MM.1S (cell line): ENCODE measurements at regions not wholly inside any gene's neighbourhood (a gene's known extent, or its start where the extent isn't known, plus 50 kb on each side); places are given as distances from the start of the nearest gene placed in this dataset.

ENCODE experiments used
- DNase-seq: peaks from one replicate; pipeline ENCODE4 v3.0.0-alpha.2; 2015
- H2AFZ ChIP-seq: fragments of 300-600 bp; sonication (generic); 2 replicates; pipeline ENCODE4 v1.6.0; 2016; ENCODE audit warnings: antibody characterized with exemption, low read length
- H3F3A ChIP-seq: fragments of 300-600 bp; sonication (generic); 2 replicates; pipeline ENCODE4 v1.6.1; 2016; ENCODE audit warnings: mild to moderate bottlenecking, antibody characterized with exemption, low read length, moderate library complexity, mixed read lengths; ENCODE audit not compliant: insufficient read depth
- H3K27ac ChIP-seq: fragments of 300-600 bp; sonication (generic); 2 replicates; pipeline ENCODE4 v1.5.1; 2016; ENCODE audit warnings: mild to moderate bottlenecking, low read length
- H3K27me3 ChIP-seq: fragments of 300-600 bp; sonication (generic); replicated peaks from 2 replicates; pipeline ENCODE4 v1.6.0; 2016; ENCODE audit warnings: low read length; ENCODE audit not compliant: insufficient read depth
- H3K36me3 ChIP-seq: fragments of 300-600 bp; sonication (generic); replicated peaks from 2 replicates; pipeline ENCODE4 v1.6.1; 2016; ENCODE audit warnings: mild to moderate bottlenecking, low read length, mixed read lengths; ENCODE audit not compliant: insufficient read depth
- H3K4me1 ChIP-seq: fragments of 300-600 bp; sonication (generic); 2 replicates; pipeline ENCODE4 v1.6.1; 2016; ENCODE audit warnings: low read length, mixed read lengths
- H3K4me2 ChIP-seq: fragments of 300-600 bp; sonication (generic); 2 replicates; pipeline ENCODE4 v1.6.0; 2016; ENCODE audit warnings: low read depth, low read length
- H3K4me3 ChIP-seq: fragments of 300-600 bp; sonication (generic); 2 replicates; pipeline ENCODE4 v1.5.1; 2016; ENCODE audit warnings: low read length, mixed read lengths
- H3K79me2 ChIP-seq: fragments of 300-600 bp; sonication (generic); 2 replicates; pipeline ENCODE4 v1.6.1; 2016; ENCODE audit warnings: mixed run types, low read length, mixed read lengths
- H3K9ac ChIP-seq: fragments of 300-600 bp; sonication (generic); 2 replicates; pipeline ENCODE4 v1.6.1; 2016; ENCODE audit warnings: low read length, mixed read lengths
- H3K9me2 ChIP-seq: fragments of 300-600 bp; sonication (generic); replicated peaks from 2 replicates; pipeline ENCODE4 v1.6.1; 2016; ENCODE audit warnings: mild to moderate bottlenecking, low read length, mixed read lengths; ENCODE audit not compliant: insufficient read depth
- H3K9me3 ChIP-seq: fragments of 300-600 bp; sonication (generic); replicated peaks from 2 replicates; pipeline ENCODE4 v1.6.1; 2016; ENCODE audit warnings: mild to moderate bottlenecking, low read length, mixed read lengths; ENCODE audit not compliant: insufficient read depth
- H4K20me1 ChIP-seq: fragments of 300-600 bp; sonication (generic); 2 replicates; pipeline ENCODE4 v1.6.1; 2016; ENCODE audit warnings: mild to moderate bottlenecking, low read length, moderate library complexity, mixed read lengths; ENCODE audit not compliant: insufficient read depth
- EZH2 ChIP-seq: fragments of 300-600 bp; sonication (generic); optimal IDR thresholded peaks from 2 replicates; pipeline ENCODE3; 2017; ENCODE audit warnings: low read depth, mild to moderate bottlenecking, antibody characterized with exemption, low read length, mixed read lengths
- EZH2phosphoT487 ChIP-seq: fragments of 300-600 bp; sonication (generic); IDR thresholded peaks from 2 replicates; pipeline ENCODE4 v1.6.1; 2018; ENCODE audit warnings: antibody characterized with exemption, low read length
- TF ChIP-seq, protein P1 (sequence below): fragments of 300-600 bp; sonication (generic); IDR thresholded peaks from 2 replicates; pipeline ENCODE4 v1.5.1; 2016; ENCODE audit warnings: antibody characterized with exemption, low read length, mixed read lengths

DNA sequence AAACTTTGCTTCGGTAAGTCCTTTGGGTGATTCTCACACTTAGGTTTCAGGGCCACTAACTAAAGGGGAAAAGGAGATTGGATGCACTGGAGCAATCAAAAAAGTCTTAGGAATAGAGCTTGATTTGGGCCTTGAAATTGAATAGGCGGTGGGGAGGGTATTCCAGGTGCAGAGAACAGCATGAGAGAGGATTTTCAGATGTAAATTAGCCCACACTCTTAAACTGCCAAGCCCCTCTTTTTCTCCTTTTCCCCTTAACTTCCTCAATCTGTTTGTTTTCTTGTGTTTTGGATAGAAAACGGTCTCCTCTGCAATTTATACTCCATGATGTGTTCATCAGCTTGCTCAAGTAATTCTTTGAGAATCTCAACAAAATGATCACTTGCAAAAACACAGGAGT, 62.1 kb upstream of the RIPOR2 start:
- Histone ChIP-seq H3K27ac (no peak overlapping the region), H3F3A (no peaks in the 10 kb centered on the region), H2AFZ (no peak overlapping the region), H4K20me1 (no peaks in the 10 kb centered on the region), H3K79me2 (no peaks in the 10 kb centered on the region), H3K9ac (no peak overlapping the region), H3K9me2 (no peaks in the 10 kb centered on the region), H3K9me3 (no peaks in the 10 kb centered on the region), H3K4me1 (no peaks in the 10 kb centered on the region), H3K36me3 (no peaks in the 10 kb centered on the region), H3K27me3 (no peaks in the 10 kb centered on the region), H3K4me3 (no peak overlapping the region), H3K4me2 (no peak overlapping the region)
- TF ChIP-seq, protein P1, sequence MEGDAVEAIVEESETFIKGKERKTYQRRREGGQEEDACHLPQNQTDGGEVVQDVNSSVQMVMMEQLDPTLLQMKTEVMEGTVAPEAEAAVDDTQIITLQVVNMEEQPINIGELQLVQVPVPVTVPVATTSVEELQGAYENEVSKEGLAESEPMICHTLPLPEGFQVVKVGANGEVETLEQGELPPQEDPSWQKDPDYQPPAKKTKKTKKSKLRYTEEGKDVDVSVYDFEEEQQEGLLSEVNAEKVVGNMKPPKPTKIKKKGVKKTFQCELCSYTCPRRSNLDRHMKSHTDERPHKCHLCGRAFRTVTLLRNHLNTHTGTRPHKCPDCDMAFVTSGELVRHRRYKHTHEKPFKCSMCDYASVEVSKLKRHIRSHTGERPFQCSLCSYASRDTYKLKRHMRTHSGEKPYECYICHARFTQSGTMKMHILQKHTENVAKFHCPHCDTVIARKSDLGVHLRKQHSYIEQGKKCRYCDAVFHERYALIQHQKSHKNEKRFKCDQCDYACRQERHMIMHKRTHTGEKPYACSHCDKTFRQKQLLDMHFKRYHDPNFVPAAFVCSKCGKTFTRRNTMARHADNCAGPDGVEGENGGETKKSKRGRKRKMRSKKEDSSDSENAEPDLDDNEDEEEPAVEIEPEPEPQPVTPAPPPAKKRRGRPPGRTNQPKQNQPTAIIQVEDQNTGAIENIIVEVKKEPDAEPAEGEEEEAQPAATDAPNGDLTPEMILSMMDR, result no peak
- no peak for DNase-seq

DNA sequence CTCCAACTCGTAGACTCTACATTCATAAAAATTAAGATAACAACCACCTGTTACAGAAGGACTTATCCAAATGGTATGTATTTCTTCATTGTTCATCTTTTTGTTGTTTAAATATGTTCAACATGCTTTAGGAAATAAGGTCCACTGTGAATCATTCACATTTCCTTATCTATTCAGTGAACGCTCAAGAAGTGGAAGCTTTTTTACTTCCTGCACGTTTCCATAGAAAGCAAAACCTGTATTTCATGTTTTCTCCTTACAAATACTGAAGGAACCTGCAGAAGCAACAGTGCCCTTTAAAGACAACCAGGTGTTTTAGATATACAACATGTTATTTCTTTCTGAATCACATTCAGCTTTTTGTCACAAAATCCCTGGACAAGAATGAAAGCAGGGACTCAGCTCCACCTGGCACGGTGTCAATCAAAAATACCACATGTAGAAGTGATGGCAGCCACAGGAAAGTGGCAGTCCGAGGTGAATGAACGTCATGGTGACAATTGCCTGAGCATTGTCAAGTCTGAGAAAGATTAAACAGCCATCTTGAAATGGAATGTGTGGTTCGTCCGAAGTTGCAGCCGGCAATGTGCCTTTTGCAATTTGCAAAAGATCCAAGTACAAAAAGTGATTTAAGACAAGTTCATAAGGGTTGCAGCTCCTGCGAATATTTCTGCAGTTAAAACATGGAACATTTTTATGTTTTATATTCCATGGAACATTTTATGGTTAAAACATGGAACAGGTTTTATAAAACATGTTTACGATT, 66.7 kb upstream of the RIPOR2 start:
- Histone ChIP-seq H3K4me1 (peaks cover 12% of the 10 kb centered on the region), H3K9ac (no peak overlapping the region), H3K4me2 (no peak overlapping the region), H3K4me3 (no peak overlapping the region), H3K9me3 (no peaks in the 10 kb centered on the region), H3K27me3 (no peaks in the 10 kb centered on the region), H3K79me2 (no peaks in the 10 kb centered on the region), H3K27ac (no peak overlapping the region), H4K20me1 (no peaks in the 10 kb centered on the region), H3K36me3 (no peaks in the 10 kb centered on the region), H3F3A (no peaks in the 10 kb centered on the region), H2AFZ (no peak overlapping the region), H3K9me2 (no peaks in the 10 kb centered on the region)
- TF ChIP-seq, protein P1, result no peak
- no peak for TF ChIP-seq EZH2
- no peak for TF ChIP-seq EZH2phosphoT487
- no peak for DNase-seq

DNA sequence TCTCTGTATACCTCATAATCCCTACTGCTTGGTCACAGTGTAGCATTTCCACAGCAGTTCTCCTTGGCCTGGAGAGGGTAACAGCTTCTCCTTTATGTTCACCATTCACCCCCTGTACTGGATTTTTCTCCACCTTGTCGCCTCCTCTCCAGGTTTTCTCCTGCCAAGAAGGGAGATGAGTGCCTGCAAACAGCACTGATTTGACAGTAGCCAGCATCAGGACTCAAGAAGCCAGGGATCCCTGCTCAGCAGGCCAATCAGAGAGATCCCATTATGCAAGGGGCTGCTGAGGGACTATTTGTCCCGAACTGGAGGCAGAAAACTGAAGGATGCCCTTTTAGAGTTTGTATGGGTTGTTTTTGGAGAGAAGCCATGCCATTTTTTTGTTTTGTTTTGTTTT, 68.6 kb upstream of the RIPOR2 start:
- no peaks in the 10 kb centered on the region for H4K20me1 ChIP-seq
- no peaks in the 10 kb centered on the region for H3K79me2 ChIP-seq
- peaks cover 12% of the 10 kb centered on the region for H3K4me1 ChIP-seq
- no peak overlapping the region for H3K4me3 ChIP-seq
- H3K9me2 ChIP-seq, result no peaks in the 10 kb centered on the region
- TF ChIP-seq EZH2 (no peak), EZH2phosphoT487 (no peak)
- TF ChIP-seq, protein P1, result no peak
- H3K4me2 ChIP-seq, result no peak overlapping the region
- H3F3A ChIP-seq, result no peaks in the 10 kb centered on the region
- no peak overlapping the region for H3K9ac ChIP-seq
- H3K27ac ChIP-seq, result no peak overlapping the region
- no peaks in the 10 kb centered on the region for H3K27me3 ChIP-seq
- H2AFZ ChIP-seq, result no peak overlapping the region
- H3K36me3 ChIP-seq, result no peaks in the 10 kb centered on the region
- H3K9me3 ChIP-seq, result no peaks in the 10 kb centered on the region
- no peak for DNase-seq
